ENCODE measurements at regions not wholly inside any gene's neighbourhood (a gene's known extent, or its start where the extent isn't known, plus 50 kb on each side); places are given as distances from the start of the nearest gene placed in this dataset.

GRCh38 chr5:23579566-23579965 lies 72.2 kb downstream of the PRDM9 start:
- no peaks in the 10 kb centered on the region for H3K36me3 Mint-ChIP-seq
- no peak overlapping the region for H3K27ac Mint-ChIP-seq
- H3K9me3 Mint-ChIP-seq, result peaks cover 1 to 13% of the 10 kb centered on the region in 2 donors
- DNase-seq (ENCODE audit: low spot score in 2 of 2) (no peak), ATAC-seq (no peak)

- ATAC-seq (no peak), DNase-seq (ENCODE audit: low spot score in 2 of 2) (no peak)
- Mint-ChIP-seq H3K9me3 (peaks cover 4 to 9% of the 10 kb centered on the region in 2 donors), H3K36me3 (no peaks in the 10 kb centered on the region), H3K27ac (no peak overlapping the region)
Measured at GRCh38 chr5:23583081-23583480, 75.7 kb downstream of the PRDM9 start.

GRCh38 chr5:23588841-23589326 lies 81.5 kb downstream of the PRDM9 start:
- DNase-seq (ENCODE audit: low spot score in 2 of 2) (no peak), ATAC-seq (no peak)
- H3K9me3 Mint-ChIP-seq, result peaks cover 4 to 5% of the 10 kb centered on the region in 2 donors
- no peak overlapping the region for H3K27ac Mint-ChIP-seq
- H3K36me3 Mint-ChIP-seq, result no peaks in the 10 kb centered on the region

GRCh38 chr5:23591250-23591649 lies 83.8 kb downstream of the PRDM9 start:
- Mint-ChIP-seq H3K9me3 (peaks cover 4 to 5% of the 10 kb centered on the region in 2 donors), H3K27ac (no peak overlapping the region), H3K36me3 (no peaks in the 10 kb centered on the region)
- DNase-seq (ENCODE audit: low spot score in 2 of 2) (no peak), ATAC-seq (no peak)

- ATAC-seq (no peak), DNase-seq (ENCODE audit: low spot score in 2 of 2) (no peak)
- no peak overlapping the region for H3K27ac Mint-ChIP-seq
- H3K9me3 Mint-ChIP-seq, result peaks cover 13 to 23% of the 10 kb centered on the region in 2 donors
- no peaks in the 10 kb centered on the region for H3K36me3 Mint-ChIP-seq
Measured at GRCh38 chr5:23606927-23607326, 99.5 kb downstream of the PRDM9 start.

GRCh38 chr5:23612701-23613100 lies 105.3 kb downstream of the PRDM9 start:
- peaks cover 30 to 31% of the 10 kb centered on the region in 2 donors for H3K9me3 Mint-ChIP-seq
- no peak overlapping the region for H3K27ac Mint-ChIP-seq
- ATAC-seq, result no peak
- no peak for DNase-seq (ENCODE audit: low spot score in 2 of 2)
- no peaks in the 10 kb centered on the region for H3K36me3 Mint-ChIP-seq

GRCh38 chr5:23613566-23613965 lies 106.2 kb downstream of the PRDM9 start:
- no peak overlapping the region for H3K27ac Mint-ChIP-seq
- peaks cover 23 to 25% of the 10 kb centered on the region in 2 donors for H3K9me3 Mint-ChIP-seq

GRCh38 chr5:23614422-23614821 lies 107.0 kb downstream of the PRDM9 start:
- H3K9me3 Mint-ChIP-seq, result peaks cover 21 to 25% of the 10 kb centered on the region in 2 donors
- ATAC-seq (no peak), DNase-seq (ENCODE audit: low spot score in 2 of 2) (no peak)
- no peak overlapping the region for H3K27ac Mint-ChIP-seq
- H3K36me3 Mint-ChIP-seq, result no peaks in the 10 kb centered on the region

More at GRCh38 chr5:23613566-23613965, 106.2 kb downstream of the PRDM9 start:
- DNase-seq (ENCODE audit: low spot score in 2 of 2), result no peak
- ATAC-seq, result no peak
- no peaks in the 10 kb centered on the region for H3K36me3 Mint-ChIP-seq

- ATAC-seq, result no peak
- Mint-ChIP-seq H3K9me3 (peaks cover 7 to 16% of the 10 kb centered on the region in 2 donors), H3K36me3 (no peaks in the 10 kb centered on the region), H3K27ac (no peak overlapping the region)
- DNase-seq (ENCODE audit: low spot score in 2 of 2), result no peak
Measured at GRCh38 chr5:23626961-23627360, 119.6 kb downstream of the PRDM9 start.

GRCh38 chr5:23627976-23628375 lies 120.6 kb downstream of the PRDM9 start:
- DNase-seq (ENCODE audit: low spot score in 2 of 2), result no peak
- Mint-ChIP-seq H3K36me3 (no peaks in the 10 kb centered on the region), H3K9me3 (peaks cover 7 to 16% of the 10 kb centered on the region in 2 donors), H3K27ac (no peak overlapping the region)
- ATAC-seq, result no peak

GRCh38 chr5:23629396-23629795 lies 122.0 kb downstream of the PRDM9 start:
- H3K9me3 Mint-ChIP-seq, result peaks cover 7 to 19% of the 10 kb centered on the region in 2 donors
- no peak overlapping the region for H3K27ac Mint-ChIP-seq
- no peak for ATAC-seq
- no peak for DNase-seq (ENCODE audit: low spot score in 2 of 2)
- no peaks in the 10 kb centered on the region for H3K36me3 Mint-ChIP-seq

GRCh38 chr5:23631302-23632045 lies 124.1 kb downstream of the PRDM9 start:
- H3K9me3 Mint-ChIP-seq, result peaks cover 14 to 29% of the 10 kb centered on the region in 2 donors
- ATAC-seq (no peak), DNase-seq (ENCODE audit: low spot score in 2 of 2) (no peak)
- no peak overlapping the region for H3K27ac Mint-ChIP-seq
- H3K36me3 Mint-ChIP-seq, result no peaks in the 10 kb centered on the region

- Mint-ChIP-seq H3K9me3 (peaks cover 23 to 26% of the 10 kb centered on the region in 2 donors), H3K36me3 (no peaks in the 10 kb centered on the region), H3K27ac (no peak overlapping the region)
- ATAC-seq, result no peak
- no peak for DNase-seq (ENCODE audit: low spot score in 2 of 2)
Measured at GRCh38 chr5:23635938-23636337, 128.5 kb downstream of the PRDM9 start.

- no peak for ATAC-seq
- Mint-ChIP-seq H3K36me3 (no peaks in the 10 kb centered on the region), H3K27ac (no peak overlapping the region), H3K9me3 (peaks cover 26 to 32% of the 10 kb centered on the region in 2 donors)
- no peak for DNase-seq (ENCODE audit: low spot score in 2 of 2)
Measured at GRCh38 chr5:23639326-23639725, 131.9 kb downstream of the PRDM9 start.

- Mint-ChIP-seq H3K27ac (no peak overlapping the region), H3K36me3 (peaks cover 0 to 27% of the 10 kb centered on the region in 2 donors), H3K9me3 (peaks cover 7 to 29% of the 10 kb centered on the region in 2 donors)
- no peak for ATAC-seq
- no peak for DNase-seq (ENCODE audit: low spot score in 2 of 2)
Measured at GRCh38 chr5:23648656-23649055, 141.2 kb downstream of the PRDM9 start.

GRCh38 chr5:23649594-23649993 lies 142.2 kb downstream of the PRDM9 start:
- H3K36me3 Mint-ChIP-seq, result peaks cover 0 to 27% of the 10 kb centered on the region in 2 donors
- ATAC-seq (no peak), DNase-seq (ENCODE audit: low spot score in 2 of 2) (no peak)
- H3K9me3 Mint-ChIP-seq, result peaks cover 7 to 29% of the 10 kb centered on the region in 2 donors
- no peak overlapping the region for H3K27ac Mint-ChIP-seq

- DNase-seq (ENCODE audit: low spot score in 2 of 2) (no peak), ATAC-seq (no peak)
- Mint-ChIP-seq H3K27ac (no peak overlapping the region), H3K36me3 (peaks cover 0 to 5% of the 10 kb centered on the region in 2 donors), H3K9me3 (peaks cover 3 to 13% of the 10 kb centered on the region in 2 donors)
Measured at GRCh38 chr5:23655674-23656073, 148.3 kb downstream of the PRDM9 start.

- Mint-ChIP-seq H3K9me3 (peaks cover 7 to 9% of the 10 kb centered on the region in 2 donors), H3K36me3 (peaks cover 0 to 5% of the 10 kb centered on the region in 2 donors), H3K27ac (no peak overlapping the region)
- no peak for DNase-seq (ENCODE audit: low spot score in 2 of 2)
- no peak for ATAC-seq
Measured at GRCh38 chr5:23675456-23675855, 168.0 kb downstream of the PRDM9 start.

Measured in activated naive CD4-positive, alpha-beta T cell treated with anti-CD3 and anti-CD28 coated beads, Interleukin-2, amount 50 U/mL, for 72 hours (primary cell).